ENCODE measurements at regions not wholly inside any gene's neighbourhood (a gene's known extent, or its start where the extent isn't known, plus 50 kb on each side); places are given as distances from the start of the nearest gene placed in this dataset.

DNA sequence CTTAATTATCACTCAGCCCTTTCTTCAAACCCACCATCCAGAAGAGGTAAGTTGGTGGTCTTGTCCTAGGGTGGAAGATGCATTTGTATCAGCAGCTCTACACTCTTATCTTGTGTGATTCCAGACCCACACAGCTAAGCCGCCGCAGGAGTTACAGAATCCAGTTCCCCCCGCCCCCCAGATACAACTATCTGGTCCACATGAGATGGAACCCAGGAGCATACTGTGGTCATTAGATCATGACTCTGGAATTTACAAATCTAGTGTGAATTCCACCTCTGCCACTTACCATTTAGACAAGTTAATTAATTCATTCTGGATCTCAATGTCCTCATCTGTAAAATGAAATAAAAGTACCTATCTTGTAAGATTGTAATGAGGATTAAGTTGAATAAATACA is 486.4 kb downstream of the BCL11A start:
- TF ChIP-seq TARDBP (IDR thresholded peaks at IDR 0.05) (no peak), SP1 (IDR thresholded peaks at IDR 0.05) (no peak), BHLHE40 (IDR thresholded peaks at IDR 0.05; ENCODE audit: borderline replicate concordance) (no peak), SUZ12 (IDR thresholded peaks at IDR 0.05) (no peak), ARNT (IDR thresholded peaks at IDR 0.05) (no peak), HDGF (IDR thresholded peaks at IDR 0.05; ENCODE audit: borderline replicate concordance) (no peak), FOXK2 (IDR thresholded peaks at IDR 0.05) (no peak), ELF4 (IDR thresholded peaks at IDR 0.05) (no peak), ZNF384 (IDR thresholded peaks at IDR 0.05) (no peak)
- TF ChIP-seq, protein P1, sequence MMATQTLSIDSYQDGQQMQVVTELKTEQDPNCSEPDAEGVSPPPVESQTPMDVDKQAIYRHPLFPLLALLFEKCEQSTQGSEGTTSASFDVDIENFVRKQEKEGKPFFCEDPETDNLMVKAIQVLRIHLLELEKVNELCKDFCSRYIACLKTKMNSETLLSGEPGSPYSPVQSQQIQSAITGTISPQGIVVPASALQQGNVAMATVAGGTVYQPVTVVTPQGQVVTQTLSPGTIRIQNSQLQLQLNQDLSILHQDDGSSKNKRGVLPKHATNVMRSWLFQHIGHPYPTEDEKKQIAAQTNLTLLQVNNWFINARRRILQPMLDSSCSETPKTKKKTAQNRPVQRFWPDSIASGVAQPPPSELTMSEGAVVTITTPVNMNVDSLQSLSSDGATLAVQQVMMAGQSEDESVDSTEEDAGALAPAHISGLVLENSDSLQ (IDR thresholded peaks at IDR 0.05) = no peak
- POLR2A ChIA-PET = no interaction called here
- DNase-seq (ENCODE audit: extremely low spot score) = no peak
- CTCF ChIA-PET = no interaction called here

DNA sequence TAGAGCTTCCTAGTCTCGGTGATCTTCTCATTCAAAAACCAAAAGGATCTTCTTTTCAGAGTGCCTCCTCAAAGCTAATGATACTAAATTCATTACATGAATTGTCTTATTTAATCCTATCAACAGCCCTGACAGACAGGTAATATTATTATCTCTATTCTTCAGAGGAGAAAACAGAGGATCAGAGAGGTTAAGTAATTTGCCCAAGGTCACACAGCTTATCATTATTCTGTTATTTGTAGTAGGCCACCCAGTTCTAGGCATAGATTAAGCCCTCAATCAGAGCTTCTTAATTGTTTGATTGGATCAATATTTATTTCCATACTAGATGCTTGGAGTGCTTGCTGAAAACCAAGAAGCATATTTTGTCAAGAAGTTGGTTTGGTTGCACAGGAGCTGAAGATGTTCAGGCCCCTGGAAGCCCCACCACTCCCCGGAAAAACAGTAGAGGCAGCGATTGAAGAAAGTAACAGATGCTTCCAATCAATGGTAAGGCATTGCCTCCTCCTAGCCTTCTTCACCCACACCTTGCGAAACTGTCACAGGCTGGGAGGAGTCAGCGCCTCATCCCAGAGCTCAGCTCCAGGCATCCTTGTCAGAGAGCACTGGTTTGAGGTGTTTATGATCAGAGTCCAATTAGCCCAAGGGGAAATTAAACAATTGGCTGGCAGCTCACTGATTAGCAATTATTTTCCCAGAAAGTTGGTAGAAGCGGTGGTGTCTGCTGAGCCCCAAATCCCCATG is 487.2 kb downstream of the BCL11A start:
- POLR2A ChIA-PET = no interaction called here
- TF ChIP-seq SP1 (IDR thresholded peaks at IDR 0.05) (no peak), ZNF384 (IDR thresholded peaks at IDR 0.05) (no peak), LEF1 (IDR thresholded peaks at IDR 0.05; ENCODE audit: borderline replicate concordance) (no peak), SUZ12 (IDR thresholded peaks at IDR 0.05) (no peak), L3MBTL2 (conservative IDR thresholded peaks at IDR 0.05) (no peak), FOXA1 (IDR thresholded peaks at IDR 0.05) (no peak), HDGF (IDR thresholded peaks at IDR 0.05; ENCODE audit: borderline replicate concordance) (no peak), TARDBP (IDR thresholded peaks at IDR 0.05) (no peak), FOXM1 (IDR thresholded peaks at IDR 0.05; ENCODE audit: borderline replicate concordance) (no peak), CTBP1 (IDR thresholded peaks at IDR 0.05; ENCODE audit: borderline replicate concordance) (no peak), ARNT (IDR thresholded peaks at IDR 0.05) (no peak)
- no peak for DNase-seq (ENCODE audit: extremely low spot score)
- CTCF ChIA-PET = no interaction called here

DNA sequence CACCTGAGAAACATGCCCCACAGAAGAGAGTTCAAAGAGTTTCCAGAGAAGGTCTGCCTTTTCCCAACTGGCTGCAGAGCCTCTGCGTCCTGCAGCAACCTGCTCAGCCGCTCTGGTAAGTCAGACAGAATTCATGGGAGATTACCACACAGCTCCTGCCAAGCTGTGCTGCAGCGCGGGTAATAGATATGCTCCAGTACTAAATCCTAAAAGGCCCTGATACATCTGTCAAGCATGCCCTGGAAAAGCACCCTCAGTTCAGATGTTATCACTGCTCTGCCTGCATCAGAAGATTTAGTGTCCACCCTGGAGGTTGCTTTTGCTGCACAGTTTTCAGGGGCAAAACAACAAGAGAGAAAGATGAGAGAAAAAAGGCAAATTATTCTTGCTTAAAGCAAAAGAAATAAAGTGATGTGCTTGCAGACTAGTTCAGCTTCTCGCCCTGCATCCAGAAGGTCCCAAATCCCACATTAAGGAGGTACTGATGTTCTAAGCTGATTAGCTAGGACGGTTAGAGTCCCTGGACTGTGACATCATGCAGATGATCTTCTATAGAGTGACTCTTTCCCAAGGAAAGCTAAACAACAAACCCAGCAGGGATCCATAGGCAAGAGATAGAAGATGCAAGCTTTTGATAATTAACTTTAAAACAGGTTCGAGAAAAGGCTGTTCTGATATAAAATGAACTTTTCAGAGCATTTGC is 488.6 kb downstream of the BCL11A start:
- no peak for DNase-seq (ENCODE audit: extremely low spot score)
- no peak for TF ChIP-seq HDGF (IDR thresholded peaks at IDR 0.05; ENCODE audit: borderline replicate concordance)
- TF ChIP-seq, protein P1 (IDR thresholded peaks at IDR 0.05) = no peak
- CTCF ChIA-PET = no interaction called here
- POLR2A ChIA-PET = no interaction called here

DNA sequence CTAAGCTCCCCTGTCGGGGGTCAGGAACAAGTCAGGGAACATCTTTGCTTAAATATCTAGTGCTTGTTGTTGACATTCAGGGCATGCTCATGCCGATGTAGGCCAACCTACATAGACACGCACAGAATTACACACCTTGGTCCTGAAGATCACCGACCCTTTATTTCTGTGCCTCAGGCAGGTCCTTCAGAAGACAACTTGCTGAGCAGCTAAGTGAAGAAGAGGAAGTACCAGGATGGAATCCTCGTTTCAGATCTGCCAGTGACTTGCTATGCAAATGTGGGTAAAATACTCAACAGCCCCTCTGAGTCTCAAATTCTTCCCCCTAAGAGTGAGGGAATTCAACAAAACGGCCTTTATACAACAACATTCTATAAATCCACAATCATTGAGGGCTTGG is 494.7 kb downstream of the BCL11A start:
- TF ChIP-seq ARNT (IDR thresholded peaks at IDR 0.05) (no peak), CTBP1 (IDR thresholded peaks at IDR 0.05; ENCODE audit: borderline replicate concordance) (no peak), BHLHE40 (IDR thresholded peaks at IDR 0.05; ENCODE audit: borderline replicate concordance) (no peak), SUZ12 (IDR thresholded peaks at IDR 0.05) (no peak), NFRKB (IDR thresholded peaks at IDR 0.05) (no peak), FOXA1 (IDR thresholded peaks at IDR 0.05) (no peak), FOXK2 (IDR thresholded peaks at IDR 0.05) (no peak), HDGF (IDR thresholded peaks at IDR 0.05; ENCODE audit: borderline replicate concordance) (no peak), TARDBP (IDR thresholded peaks at IDR 0.05) (no peak), FOXM1 (IDR thresholded peaks at IDR 0.05; ENCODE audit: borderline replicate concordance) (no peak), LEF1 (IDR thresholded peaks at IDR 0.05; ENCODE audit: borderline replicate concordance) (no peak)
- CTCF ChIA-PET = no interaction called here
- DNase-seq (ENCODE audit: extremely low spot score) = no peak
- POLR2A ChIA-PET = no interaction called here

DNA sequence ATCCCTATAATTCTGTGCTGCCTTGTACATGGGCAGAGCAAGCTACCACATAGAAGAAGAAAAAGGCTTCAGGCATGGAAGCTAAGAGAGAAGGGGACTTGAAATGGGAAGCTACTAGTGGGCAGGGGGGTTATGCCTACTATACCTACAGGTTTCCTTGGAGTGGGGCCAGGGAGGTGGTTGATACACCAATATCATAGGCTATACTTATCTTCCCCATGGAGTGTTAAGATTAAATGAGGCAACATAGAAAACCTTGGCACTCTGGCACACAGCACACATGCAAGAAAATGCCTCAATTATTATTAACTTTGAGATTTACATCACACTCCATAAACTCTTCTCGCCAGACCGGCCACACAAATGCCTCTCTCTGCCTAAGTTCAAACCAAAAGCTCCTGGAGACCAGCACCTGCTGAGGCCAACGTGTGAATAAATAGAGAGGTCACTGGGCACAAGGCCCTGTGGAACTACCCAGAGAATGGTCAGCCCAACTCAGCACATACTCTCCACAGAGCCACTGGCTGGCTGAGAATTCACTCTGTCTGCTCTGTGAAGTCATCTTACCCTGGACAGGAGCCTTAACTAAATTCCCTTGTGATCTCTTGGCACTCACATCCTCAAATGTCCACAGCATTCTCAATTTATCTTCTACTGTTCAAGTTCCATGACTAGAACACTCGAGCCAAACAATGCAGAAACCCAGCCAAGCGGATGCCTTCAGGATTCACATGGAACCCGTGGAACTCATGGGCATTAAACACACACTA is 498.7 kb downstream of the BCL11A start:
- no peak for TF ChIP-seq FOXA1 (IDR thresholded peaks at IDR 0.05)
- no peak for TF ChIP-seq NFRKB (IDR thresholded peaks at IDR 0.05)
- POLR2A ChIA-PET = no interaction called here
- no peak for DNase-seq (ENCODE audit: extremely low spot score)
- CTCF ChIA-PET = no interaction called here

DNA sequence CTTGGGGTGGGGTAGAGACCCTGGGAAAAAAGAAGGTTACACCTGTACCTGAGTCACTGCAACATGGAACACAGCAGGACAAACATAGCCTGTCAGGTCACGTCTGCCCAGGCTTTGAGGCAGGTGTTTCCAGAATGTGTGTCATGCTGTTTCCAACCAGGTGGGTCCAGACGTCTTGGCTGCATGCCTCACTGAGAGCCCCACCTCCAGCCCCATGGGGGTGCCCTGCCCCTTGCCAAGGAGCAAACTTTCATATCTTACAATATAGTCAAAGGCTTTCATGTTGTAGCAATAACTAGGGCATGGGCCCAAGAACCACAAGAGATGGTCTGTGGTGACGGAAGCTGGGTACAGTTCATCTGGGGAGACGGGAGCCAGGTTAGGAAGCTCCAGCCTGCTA is 499.7 kb downstream of the BCL11A start:
- ChIA-PET CTCF (no interaction called here), POLR2A (no interaction called here)
- DNase-seq (ENCODE audit: extremely low spot score) = no peak
- TF ChIP-seq FOXK2 (IDR thresholded peaks at IDR 0.05) = no peak
- no peak for TF ChIP-seq SUZ12 (IDR thresholded peaks at IDR 0.05)
- TF ChIP-seq ARNT (IDR thresholded peaks at IDR 0.05) = no peak
- no peak for TF ChIP-seq BHLHE40 (IDR thresholded peaks at IDR 0.05; ENCODE audit: borderline replicate concordance)

DNA sequence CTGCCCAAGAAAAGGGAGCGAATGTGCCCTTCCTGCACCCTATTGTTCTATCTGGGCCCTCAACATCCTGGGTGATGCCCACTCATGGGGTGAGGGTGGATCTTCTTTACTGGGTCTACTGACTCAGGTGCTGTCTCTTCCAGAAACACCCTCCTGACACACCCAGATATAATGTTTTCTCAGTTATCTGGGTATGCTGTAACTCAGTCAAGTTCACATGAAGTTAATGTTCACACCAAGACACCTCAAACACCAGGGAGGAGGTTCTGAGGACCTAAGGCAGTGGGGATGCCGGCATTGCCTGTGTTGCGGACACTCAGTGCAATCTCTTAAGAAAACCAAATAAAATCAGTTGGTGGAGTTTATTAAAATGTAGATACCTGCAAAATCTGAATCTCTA is 500.9 kb downstream of the BCL11A start:
- no peak for DNase-seq (ENCODE audit: extremely low spot score)
- POLR2A ChIA-PET = no interaction called here
- TF ChIP-seq ZNF384 (IDR thresholded peaks at IDR 0.05) (no peak), L3MBTL2 (conservative IDR thresholded peaks at IDR 0.05) (no peak), NFRKB (IDR thresholded peaks at IDR 0.05) (no peak), FOXM1 (IDR thresholded peaks at IDR 0.05; ENCODE audit: borderline replicate concordance) (no peak), ARNT (IDR thresholded peaks at IDR 0.05) (no peak), FOXK2 (IDR thresholded peaks at IDR 0.05) (no peak), HDGF (IDR thresholded peaks at IDR 0.05; ENCODE audit: borderline replicate concordance) (no peak)
- CTCF ChIA-PET = no interaction called here

Data from HEK293T (cell line).